GM12878 (cell line): ENCODE measurements at regions not wholly inside any gene's neighbourhood (a gene's known extent, or its start where the extent isn't known, plus 50 kb on each side); places are given as distances from the start of the nearest gene placed in this dataset.

ENCODE experiments used
- ATAC-seq: fragments of 200-7000 bp; cut with Tn5 transposase; 3 replicates; pipeline ENCODE4 v1.9.1; 2020; ENCODE audit warnings: mild to moderate bottlenecking, moderate library complexity
- BruUV-seq: library from RNA; stranded (reverse); fragments of 400-500 nt; replicated peaks from 2 replicates; lab custom pipeline; 2021; lab: Mats Ljungman, UMichigan
- CTCF ChIA-PET: fragments of 300-600 bp; sonication (Branson Sonifier 250); formaldehyde crosslinking; extraction: SDS; loops from one replicate; lab custom pipeline; 2021; ENCODE audit warnings: inconsistent platforms; lab: Yijun Ruan, JAX
- POLR2A ChIA-PET: fragments of 350-600 bp; formaldehyde crosslinking; extraction: SDS; loops from one replicate; lab custom pipeline; 2021; ENCODE audit warnings: inconsistent platforms; lab: Charles Lee
- RAD21 ChIA-PET: fragments of 300-600 bp; sonication (Branson Sonifier 250); formaldehyde crosslinking; loops from one replicate; lab custom pipeline; 2023; ENCODE audit warnings: antibody characterized with exemption; ENCODE audit not compliant: unreplicated experiment; lab: Charles Lee
- SMC1A ChIA-PET: fragments of 300-600 bp; sonication (Branson Sonifier 250); formaldehyde crosslinking; loops from one replicate; lab custom pipeline; 2023; ENCODE audit not compliant: unreplicated experiment, uncharacterized antibody; lab: Charles Lee
- DNase-seq: peaks from one replicate; pipeline ENCODE4 v3.0.0-alpha.2; 2011; ENCODE audit warnings: low read depth, low spot score
- FAIRE-seq: peaks from 3 replicates; lab custom pipeline; 2011; peaks lifted over from hg19 to GRCh38; lab: Jason Lieb, UNC
- H2AFZ ChIP-seq: 2 replicates; pipeline ENCODE4 v1.6.0; 2011; ENCODE audit warnings: low read depth, low read length, control low read depth; ENCODE audit not compliant: control insufficient read depth
- H3K27ac ChIP-seq: 2 replicates; pipeline ENCODE4 v1.5.1; 2011; ENCODE audit warnings: control low read depth; ENCODE audit not compliant: control insufficient read depth, insufficient read depth
- H3K27me3 ChIP-seq, 2 experiments: replicated peaks in 1 of 2; 2 replicates each; pipeline versions ENCODE4 v1.6.0 to v1.6.1; 2011; ENCODE audit warnings: low read length in 1 of 2; ENCODE audit not compliant: control insufficient read depth in 2 of 2, insufficient read depth in 2 of 2
- H3K36me3 ChIP-seq, 2 experiments: 2 replicates each; pipeline ENCODE4 v1.5.1; 2011; ENCODE audit warnings: low read length in 1 of 2; ENCODE audit not compliant: control insufficient read depth in 2 of 2, insufficient read depth in 2 of 2
- H3K4me1 ChIP-seq: 2 replicates; pipeline ENCODE4 v1.6.1; 2011; ENCODE audit warnings: mild to moderate bottlenecking, low read length, moderate library complexity, mixed read lengths; ENCODE audit not compliant: control insufficient read depth, insufficient read depth
- H3K4me2 ChIP-seq: 2 replicates; pipeline ENCODE4 v1.6.0; 2011; ENCODE audit warnings: control low read depth; ENCODE audit not compliant: control insufficient read depth, insufficient read depth
- H3K4me3 ChIP-seq: fragments of 200-600 bp; sonication (generic); 2 replicates; pipeline ENCODE4 v1.5.1; 2016
- H3K79me2 ChIP-seq: 2 replicates; pipeline ENCODE4 v1.6.0; 2011; ENCODE audit warnings: low read length; ENCODE audit not compliant: control insufficient read depth, insufficient read depth
- H3K9ac ChIP-seq: 2 replicates; pipeline ENCODE4 v1.8.0; 2011; ENCODE audit warnings: low read length, control low read depth, mixed read lengths; ENCODE audit not compliant: control insufficient read depth, insufficient read depth
- H3K9me3 ChIP-seq: replicated peaks from 3 replicates; pipeline ENCODE4 v1.5.1; 2011; ENCODE audit warnings: mild to moderate bottlenecking, low read length; ENCODE audit not compliant: control insufficient read depth, insufficient read depth
- H4K20me1 ChIP-seq: 2 replicates; pipeline ENCODE4 v1.6.0; 2011; ENCODE audit not compliant: control insufficient read depth, insufficient read depth
- BCL11A ChIP-seq: IDR thresholded peaks from 2 replicates; pipeline ENCODE4 v1.6.1; 2011; ENCODE audit warnings: low read depth, low read length
- BMI1 ChIP-seq: fragments of 450-650 bp; IDR thresholded peaks from 2 replicates; pipeline ENCODE4 v1.6.1; 2016; ENCODE audit warnings: mild to moderate bottlenecking, moderate library complexity, borderline replicate concordance
- CHD1 ChIP-seq: IDR thresholded peaks from 2 replicates; pipeline ENCODE4 v1.6.1; 2012; ENCODE audit warnings: low read depth, low read length, improper control_type of control experiment
- ETV6 ChIP-seq, 2 experiments: fragments of 450-650 bp in 1 of 2; IDR thresholded peaks in 1 of 2; conservative IDR thresholded peaks in 1 of 2; 2 replicates each; pipeline ENCODE4 v1.6.1; 2014; ENCODE audit warnings: antibody characterized with exemption in 1 of 2, borderline replicate concordance in 1 of 2, low read depth in 1 of 2, mild to moderate bottlenecking in 1 of 2, moderate library complexity in 1 of 2
- HDGF ChIP-seq: fragments of 450-650 bp; IDR thresholded peaks from 2 replicates; pipeline ENCODE4 v1.6.1; 2016; ENCODE audit warnings: antibody characterized with exemption
- IRF4 ChIP-seq: IDR thresholded peaks from 2 replicates; pipeline ENCODE4 v1.6.1; 2011; ENCODE audit warnings: low read depth, low read length
- KAT2A ChIP-seq: conservative IDR thresholded peaks from 2 replicates; pipeline ENCODE4 v1.6.1; 2011; ENCODE audit warnings: low read depth, low read length; ENCODE audit not compliant: control insufficient read depth
- MTA2 ChIP-seq: fragments of 450-650 bp; IDR thresholded peaks from 2 replicates; pipeline ENCODE4 v1.6.1; 2016; ENCODE audit warnings: low read depth, mild to moderate bottlenecking, moderate library complexity
- NFYB ChIP-seq: IDR thresholded peaks from 2 replicates; pipeline ENCODE4 v1.6.1; 2011; ENCODE audit warnings: low read depth, mild to moderate bottlenecking, low read length, improper control_type of control experiment, moderate library complexity; ENCODE audit not compliant: insufficient read depth
- NR2C1 ChIP-seq: fragments of 450-650 bp; IDR thresholded peaks from 2 replicates; pipeline ENCODE4 v1.6.1; 2017; ENCODE audit warnings: antibody characterized with exemption, mild to moderate bottlenecking, moderate library complexity
- PAX5 ChIP-seq: IDR thresholded peaks from 2 replicates; pipeline ENCODE4 v1.6.1; 2011; ENCODE audit warnings: low read depth, low read length, borderline replicate concordance
- POLR2AphosphoS5 ChIP-seq: IDR thresholded peaks from 2 replicates; pipeline ENCODE4 v1.6.1; 2011; ENCODE audit warnings: mild to moderate bottlenecking, low read length, inconsistent platforms
- SMAD5 ChIP-seq: IDR thresholded peaks from 2 replicates; pipeline ENCODE4 v1.6.1; 2016; ENCODE audit warnings: antibody characterized with exemption, low read depth
- SMARCA5 ChIP-seq: fragments of 450-650 bp; IDR thresholded peaks from 2 replicates; pipeline ENCODE4 v1.6.1; 2017; ENCODE audit warnings: mild to moderate bottlenecking
- TCF7 ChIP-seq: IDR thresholded peaks from 2 replicates; pipeline ENCODE4 v1.6.1; 2014; ENCODE audit warnings: antibody characterized with exemption, borderline replicate concordance
- YBX1 ChIP-seq: fragments of 450-650 bp; IDR thresholded peaks from 2 replicates; pipeline ENCODE4 v1.6.1; 2016; ENCODE audit warnings: antibody characterized with exemption
- ZNF384 ChIP-seq: IDR thresholded peaks from 2 replicates; pipeline ENCODE4 v1.6.1; 2012; ENCODE audit warnings: low read depth, mild to moderate bottlenecking, low read length, improper control_type of control experiment, borderline replicate concordance
- ZNF622 ChIP-seq: fragments of 450-650 bp; IDR thresholded peaks from 2 replicates; pipeline ENCODE4 v1.6.1; 2017; ENCODE audit warnings: mild to moderate bottlenecking, inconsistent platforms
- WGBS: methylation state at CpG from one replicate; pipeline ENCODE4 v1.1.6; 2016; ENCODE audit warnings: low lambda C conversion rate; ENCODE audit not compliant: insufficient replicate concordance, insufficient coverage; ENCODE audit errors: missing lambda C conversion rate; 5-methylcytosine and 5-hydroxymethylcytosine counted together
- in situ Hi-C: fragments of 300-500 bp; cut with MboI; formaldehyde crosslinking; loops from 9 replicates; pipeline ENCODE4 v1.14.3; 2018; ENCODE audit warnings: mixed read lengths
- intact Hi-C: fragments of 100-400 bp; cut with micrococcal nuclease; formaldehyde crosslinking; loops from one replicate; pipeline ENCODE4 v1.14.2; 2022; ENCODE audit not compliant: unreplicated experiment
- TF ChIP-seq, protein P1 (sequence below): IDR thresholded peaks from 2 replicates; pipeline ENCODE4 v1.6.1; 2011; ENCODE audit warnings: borderline replicate concordance, low read depth, mild to moderate bottlenecking, moderate library complexity, low read length; ENCODE audit not compliant: insufficient read depth, poor library complexity, severe bottlenecking
- TF ChIP-seq, protein P2 (sequence below): fragments of 450-650 bp; IDR thresholded peaks from 2 replicates; pipeline ENCODE4 v1.6.1; 2016; ENCODE audit warnings: mild to moderate bottlenecking
- TF ChIP-seq, protein P3 (sequence below): fragments of 450-650 bp; IDR thresholded peaks from 2 replicates; pipeline ENCODE4 v1.6.1; 2017; ENCODE audit warnings: low read depth, mild to moderate bottlenecking, moderate library complexity

DNA sequence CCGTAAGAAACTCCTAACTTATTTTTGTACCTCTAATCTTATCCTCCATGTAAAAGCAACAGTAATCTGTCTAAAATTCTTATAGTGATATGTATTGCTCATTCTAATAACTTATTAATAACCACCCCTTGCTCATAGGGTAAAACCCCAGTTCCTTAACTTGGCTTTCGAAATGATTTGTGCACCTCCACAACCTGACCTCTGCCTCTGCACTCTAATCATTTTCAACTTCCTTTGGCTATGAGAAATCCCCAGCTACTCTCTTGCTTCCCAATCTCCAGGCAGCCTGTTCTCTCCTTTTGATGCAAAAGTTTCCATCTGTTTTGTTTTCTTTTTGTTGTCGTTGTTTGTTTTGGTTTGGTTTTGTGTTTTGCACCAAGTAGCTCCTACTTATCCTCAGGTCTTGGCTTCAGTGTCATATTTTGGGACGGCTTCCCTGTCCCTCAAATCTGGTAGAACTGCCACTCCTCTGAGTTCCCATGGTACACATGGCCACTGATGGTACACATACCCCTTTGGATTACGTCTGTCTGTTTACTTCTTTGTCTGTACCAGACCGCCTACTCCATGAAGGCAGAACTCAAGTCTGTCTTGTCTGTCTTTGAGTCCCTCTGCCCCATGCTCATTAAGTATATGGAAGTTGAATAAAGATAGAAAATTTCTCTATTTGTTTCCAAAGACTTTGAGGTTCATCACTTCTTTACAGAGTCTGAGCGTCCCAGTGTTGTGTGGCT lies 105.6 kb upstream of the TGFBR2 start:
- 22% methylated on average over 7 of the region's 7 CpGs for WGBS
- Histone ChIP-seq H2AFZ (peak overlapping the region; percentile 15; the same call in 1 of the 2 replicates), H3K9me3 (no peaks in the 10 kb centered on the region; the same call in 2 of the 3 replicates), H3K27ac (peak overlapping the region; percentile 30; the same call in 1 of the 2 replicates), H3K4me2 (peak overlapping the region; percentile 86), H3K79me2 (no peaks in the 10 kb centered on the region), H3K27me3 (peaks cover 0 to 3% of the 10 kb centered on the region in 2 experiments; a peak in 1 of 4 replicates), H4K20me1 (no peaks in the 10 kb centered on the region), H3K4me1 (peaks cover 28% of the 10 kb centered on the region), H3K9ac (no peak overlapping the region), H3K36me3 (no peaks in the 10 kb centered on the region), H3K4me3 (peak overlapping the region; percentile 24; the same call in 1 of the 2 replicates)
- in situ Hi-C loops (no loop called here), intact Hi-C loops (loop anchor here (2.0 kb wide), 1 partner anchor 26 kb away; no protein-coding TSS in a partner anchor)
- peak; percentile 92 for FAIRE-seq
- no TSS peak for BruUV-seq
- peak; percentile 95 for ATAC-seq
- RAD21 ChIA-PET, result interaction anchor here (1.3 to 2.5 kb wide), 2 partner anchors 23 to 27 kb away, joined by 5 to 12 read pairs; no protein-coding TSS in a partner anchor
- POLR2A ChIA-PET, result interaction anchor here (0.5 to 1.2 kb wide), 2 partner anchors 26 to 1996 kb away, joined by 4 to 8 read pairs; no protein-coding TSS in a partner anchor
- peak; percentile 47 for DNase-seq
- CTCF ChIA-PET, result interaction anchor here (1.6 kb wide), 1 partner anchor 11 kb away, joined by 4 read pairs; no protein-coding TSS in a partner anchor
- SMC1A ChIA-PET, result interaction anchor here (0.6 to 2.6 kb wide), 5 partner anchors 20 to 427 kb away, joined by 3 to 10 read pairs (median 4); no protein-coding TSS in a partner anchor
- TF ChIP-seq ETV6 (conservative IDR thresholded peaks at IDR 0.05 in 1 of 2, IDR thresholded peaks at IDR 0.05 in 1 of 2; ENCODE audit: borderline replicate concordance in 1 of 2, low read depth in 1 of 2), result peak in 1 of 2 experiments; percentile 58; a peak in 2 of 4 replicates
- TF ChIP-seq SMARCA5, result no peak
- TF ChIP-seq SMAD5, result no peak
- TF ChIP-seq TCF7, result no peak
- TF ChIP-seq ZNF384, result no peak
- TF ChIP-seq YBX1, result no peak
- TF ChIP-seq POLR2AphosphoS5, result no peak
- TF ChIP-seq, protein P1, sequence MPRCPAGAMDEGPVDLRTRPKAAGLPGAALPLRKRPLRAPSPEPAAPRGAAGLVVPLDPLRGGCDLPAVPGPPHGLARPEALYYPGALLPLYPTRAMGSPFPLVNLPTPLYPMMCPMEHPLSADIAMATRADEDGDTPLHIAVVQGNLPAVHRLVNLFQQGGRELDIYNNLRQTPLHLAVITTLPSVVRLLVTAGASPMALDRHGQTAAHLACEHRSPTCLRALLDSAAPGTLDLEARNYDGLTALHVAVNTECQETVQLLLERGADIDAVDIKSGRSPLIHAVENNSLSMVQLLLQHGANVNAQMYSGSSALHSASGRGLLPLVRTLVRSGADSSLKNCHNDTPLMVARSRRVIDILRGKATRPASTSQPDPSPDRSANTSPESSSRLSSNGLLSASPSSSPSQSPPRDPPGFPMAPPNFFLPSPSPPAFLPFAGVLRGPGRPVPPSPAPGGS, result peak; percentile 91
- TF ChIP-seq HDGF, result peak; percentile 19; the same call in 1 of the 2 replicates
- peak; percentile 73 for TF ChIP-seq BMI1
- no peak for TF ChIP-seq KAT2A
- TF ChIP-seq, protein P2, sequence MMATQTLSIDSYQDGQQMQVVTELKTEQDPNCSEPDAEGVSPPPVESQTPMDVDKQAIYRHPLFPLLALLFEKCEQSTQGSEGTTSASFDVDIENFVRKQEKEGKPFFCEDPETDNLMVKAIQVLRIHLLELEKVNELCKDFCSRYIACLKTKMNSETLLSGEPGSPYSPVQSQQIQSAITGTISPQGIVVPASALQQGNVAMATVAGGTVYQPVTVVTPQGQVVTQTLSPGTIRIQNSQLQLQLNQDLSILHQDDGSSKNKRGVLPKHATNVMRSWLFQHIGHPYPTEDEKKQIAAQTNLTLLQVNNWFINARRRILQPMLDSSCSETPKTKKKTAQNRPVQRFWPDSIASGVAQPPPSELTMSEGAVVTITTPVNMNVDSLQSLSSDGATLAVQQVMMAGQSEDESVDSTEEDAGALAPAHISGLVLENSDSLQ, result 0 out of 2 replicates have a peak, but pooled peaks have one; percentile 18
- TF ChIP-seq BCL11A, result peak; percentile 96
- TF ChIP-seq PAX5, result peak; percentile 78; the same call in 1 of the 2 replicates
- no peak for TF ChIP-seq NFYB
- TF ChIP-seq, protein P3, sequence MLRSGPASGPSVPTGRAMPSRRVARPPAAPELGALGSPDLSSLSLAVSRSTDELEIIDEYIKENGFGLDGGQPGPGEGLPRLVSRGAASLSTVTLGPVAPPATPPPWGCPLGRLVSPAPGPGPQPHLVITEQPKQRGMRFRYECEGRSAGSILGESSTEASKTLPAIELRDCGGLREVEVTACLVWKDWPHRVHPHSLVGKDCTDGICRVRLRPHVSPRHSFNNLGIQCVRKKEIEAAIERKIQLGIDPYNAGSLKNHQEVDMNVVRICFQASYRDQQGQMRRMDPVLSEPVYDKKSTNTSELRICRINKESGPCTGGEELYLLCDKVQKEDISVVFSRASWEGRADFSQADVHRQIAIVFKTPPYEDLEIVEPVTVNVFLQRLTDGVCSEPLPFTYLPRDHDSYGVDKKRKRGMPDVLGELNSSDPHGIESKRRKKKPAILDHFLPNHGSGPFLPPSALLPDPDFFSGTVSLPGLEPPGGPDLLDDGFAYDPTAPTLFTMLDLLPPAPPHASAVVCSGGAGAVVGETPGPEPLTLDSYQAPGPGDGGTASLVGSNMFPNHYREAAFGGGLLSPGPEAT, result peak; percentile 82
- TF ChIP-seq IRF4, result peak; percentile 92
- TF ChIP-seq NR2C1, result no peak
- TF ChIP-seq ZNF622, result no peak
- TF ChIP-seq CHD1, result no peak
- TF ChIP-seq MTA2, result peak; percentile 87
